B cell (primary cell): ENCODE measurements at regions not wholly inside any gene's neighbourhood (a gene's known extent, or its start where the extent isn't known, plus 50 kb on each side); places are given as distances from the start of the nearest gene placed in this dataset.

Source experiments
- ATAC-seq: fragments of 200-7000 bp; cut with Tn5 transposase; one replicate; pipeline ENCODE4 v1.10.0; 2021; ENCODE audit warnings: low read depth, mild to moderate bottlenecking, moderate number of reproducible peaks, moderate library complexity
- CTCF ChIA-PET: fragments of 350-600 bp; sonication (Branson Sonifier 250); formaldehyde crosslinking; loops from one replicate; lab custom pipeline; 2021; ENCODE audit warnings: antibody characterized with exemption, inconsistent platforms; lab: Charles Lee
- POLR2A ChIA-PET: fragments of 350-600 bp; sonication (Branson Sonifier 250); formaldehyde crosslinking; loops from one replicate; lab custom pipeline; 2021; ENCODE audit warnings: antibody characterized with exemption; lab: Charles Lee
- DNase-seq: peaks from one replicate; pipeline ENCODE4 v3.0.0; 2013
- H2AFZ ChIP-seq: 2 replicates; pipeline ENCODE4 v1.6.1; 2012; ENCODE audit warnings: mild to moderate bottlenecking, low read depth, low read length; ENCODE audit not compliant: insufficient read depth, poor library complexity, severe bottlenecking
- H3K27ac ChIP-seq, 2 donors: 1 replicate in 1 of 2; 2 replicates in 1 of 2; pipeline ENCODE4 v1.5.1; 2012 to 2013; ENCODE audit warnings: low read length in 2 of 2, mild to moderate bottlenecking in 2 of 2, moderate library complexity in 1 of 2
- H3K27me3 ChIP-seq, 4 experiments: fragments of 200-600 bp in 1 of 4; sonication (generic) in 1 of 4; replicated peaks in 1 of 4; 1 replicate in 2 of 4; 2 replicates in 2 of 4; pipeline versions ENCODE4 v1.6.1 to v1.7.0; 2013 to 2016; ENCODE audit warnings: low read length in 3 of 4, mild to moderate bottlenecking in 2 of 4, mixed read lengths in 1 of 4, moderate library complexity in 1 of 4; ENCODE audit not compliant: insufficient read depth in 4 of 4, control insufficient read depth in 3 of 4; ENCODE audit errors: control extremely low read depth in 1 of 4
- H3K36me3 ChIP-seq, 2 experiments: replicated peaks in 1 of 2; 1 replicate in 1 of 2; 2 replicates in 1 of 2; pipeline versions ENCODE4 v1.6.1 to v1.7.1; 2013; ENCODE audit warnings: low read length in 1 of 2; ENCODE audit not compliant: insufficient read depth in 2 of 2, control insufficient read depth in 1 of 2; ENCODE audit errors: control extremely low read depth in 1 of 2, extremely low read depth in 1 of 2
- H3K4me1 ChIP-seq, 2 donors: fragments of 200-600 bp in 1 of 2; sonication (generic) in 1 of 2; 1 replicate in 1 of 2; 2 replicates in 1 of 2; pipeline versions ENCODE4 v1.5.1 to v1.6.1; 2013 to 2017; ENCODE audit warnings: low read length in 2 of 2; ENCODE audit not compliant: control insufficient read depth in 2 of 2, insufficient read depth in 2 of 2
- H3K4me2 ChIP-seq: replicated peaks from 2 replicates; pipeline ENCODE3; 2012; ENCODE audit warnings: mild to moderate bottlenecking, low read depth, low read length; ENCODE audit not compliant: poor library complexity, severe bottlenecking
- H3K4me3 ChIP-seq, 5 experiments: fragments of 200-600 bp in 1 of 5; sonication (generic) in 1 of 5; 1 replicate in 3 of 5; 2 replicates in 2 of 5; pipeline versions ENCODE4 v1.5.1 to v1.7.0; 2011 to 2016; ENCODE audit warnings: low read length in 4 of 5, mild to moderate bottlenecking in 4 of 5, low read depth in 2 of 5, control low read depth in 1 of 5, moderate library complexity in 1 of 5; ENCODE audit not compliant: insufficient read depth in 1 of 5; ENCODE audit errors: control extremely low read depth in 1 of 5, extremely low read depth in 1 of 5
- H3K79me2 ChIP-seq: fragments of 200-600 bp; sonication (generic); one replicate; pipeline ENCODE4 v1.6.0; 2016; ENCODE audit warnings: low read length; ENCODE audit not compliant: control insufficient read depth, insufficient read depth
- H3K9ac ChIP-seq: fragments of 200-600 bp; sonication (generic); 2 replicates; pipeline ENCODE4 v1.6.1; 2017; ENCODE audit warnings: mild to moderate bottlenecking, low read length, moderate library complexity
- H3K9me3 ChIP-seq, 3 donors: one replicate each; pipeline versions ENCODE4 v1.6.1 to v1.7.1; 2013; ENCODE audit warnings: low read length in 2 of 3; ENCODE audit not compliant: control insufficient read depth in 2 of 3, insufficient read depth in 1 of 3; ENCODE audit errors: control extremely low read depth in 1 of 3
- H4K20me1 ChIP-seq: 2 replicates; pipeline ENCODE4 v1.6.0; 2012; ENCODE audit warnings: mild to moderate bottlenecking, low read length; ENCODE audit not compliant: insufficient read depth, control insufficient read depth, poor library complexity, severe bottlenecking
- H3K27ac Mint-ChIP-seq: one replicate; pipeline ENCODE4 v1.8.0; 2021; ENCODE audit warnings: mixed read lengths
- H3K27me3 Mint-ChIP-seq: one replicate; pipeline ENCODE4 v1.8.0; 2021; ENCODE audit warnings: mixed read lengths
- H3K4me1 Mint-ChIP-seq: one replicate; pipeline ENCODE4 v1.8.0; 2021; ENCODE audit warnings: mixed read lengths
- H3K4me3 Mint-ChIP-seq: one replicate; pipeline ENCODE4 v1.8.0; 2021; ENCODE audit warnings: mixed read lengths
- H3K9me3 Mint-ChIP-seq: one replicate; pipeline ENCODE4 v1.8.0; 2022; ENCODE audit warnings: mixed read lengths; ENCODE audit not compliant: insufficient read depth
- EZH2 ChIP-seq: IDR thresholded peaks from 2 replicates; pipeline ENCODE4 v1.6.1; 2012; ENCODE audit warnings: borderline replicate concordance, low read depth, mild to moderate bottlenecking, moderate library complexity, low read length; ENCODE audit not compliant: insufficient read depth, poor library complexity, severe bottlenecking
- WGBS: methylation state at CpG from one replicate; pipeline ENCODE4 v1.1.5; 2013; ENCODE audit warnings: missing lambda C conversion rate; ENCODE audit not compliant: insufficient coverage; 5-methylcytosine and 5-hydroxymethylcytosine counted together
- intact Hi-C: fragments of 100-400 bp; cut with micrococcal nuclease; formaldehyde crosslinking; loops from one replicate; pipeline ENCODE4 v1.10.0; 2022
- TF ChIP-seq, protein P1 (sequence below): fragments of 200-600 bp; IDR thresholded peaks from one replicate; pipeline ENCODE4 v1.8.0; 2022; ENCODE audit warnings: antibody characterized with exemption, mild to moderate bottlenecking

- no peak overlapping the region for H2AFZ ChIP-seq
- no peaks in the 10 kb centered on the region for H3K79me2 ChIP-seq
- Mint-ChIP-seq H3K9me3 (no peaks in the 10 kb centered on the region), H3K27me3 (peaks cover 9% of the 10 kb centered on the region), H3K4me1 (peaks cover 6% of the 10 kb centered on the region), H3K27ac (no peak overlapping the region), H3K4me3 (no peak overlapping the region)
- no peak overlapping the region for H3K9ac ChIP-seq
- 100% methylated on average over 1 of the region's 3 CpGs for WGBS
- DNase-seq: no peak
- no peak for ATAC-seq
- no peak overlapping the region for H3K27ac ChIP-seq
- ChIA-PET POLR2A (no interaction called here), CTCF (no interaction called here)
- intact Hi-C loops: no loop called here
- H3K36me3 ChIP-seq: no peaks in the 10 kb centered on the region
- no peak overlapping the region for H3K4me2 ChIP-seq
- no peak overlapping the region for H3K4me3 ChIP-seq
- peaks cover 7 to 8% of the 10 kb centered on the region in 2 donors for H3K4me1 ChIP-seq
- TF ChIP-seq, protein P1, sequence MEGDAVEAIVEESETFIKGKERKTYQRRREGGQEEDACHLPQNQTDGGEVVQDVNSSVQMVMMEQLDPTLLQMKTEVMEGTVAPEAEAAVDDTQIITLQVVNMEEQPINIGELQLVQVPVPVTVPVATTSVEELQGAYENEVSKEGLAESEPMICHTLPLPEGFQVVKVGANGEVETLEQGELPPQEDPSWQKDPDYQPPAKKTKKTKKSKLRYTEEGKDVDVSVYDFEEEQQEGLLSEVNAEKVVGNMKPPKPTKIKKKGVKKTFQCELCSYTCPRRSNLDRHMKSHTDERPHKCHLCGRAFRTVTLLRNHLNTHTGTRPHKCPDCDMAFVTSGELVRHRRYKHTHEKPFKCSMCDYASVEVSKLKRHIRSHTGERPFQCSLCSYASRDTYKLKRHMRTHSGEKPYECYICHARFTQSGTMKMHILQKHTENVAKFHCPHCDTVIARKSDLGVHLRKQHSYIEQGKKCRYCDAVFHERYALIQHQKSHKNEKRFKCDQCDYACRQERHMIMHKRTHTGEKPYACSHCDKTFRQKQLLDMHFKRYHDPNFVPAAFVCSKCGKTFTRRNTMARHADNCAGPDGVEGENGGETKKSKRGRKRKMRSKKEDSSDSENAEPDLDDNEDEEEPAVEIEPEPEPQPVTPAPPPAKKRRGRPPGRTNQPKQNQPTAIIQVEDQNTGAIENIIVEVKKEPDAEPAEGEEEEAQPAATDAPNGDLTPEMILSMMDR: no peak
- TF ChIP-seq EZH2: no peak
- H3K9me3 ChIP-seq: no peaks in the 10 kb centered on the region
- no peaks in the 10 kb centered on the region for H4K20me1 ChIP-seq
- peaks cover 0 to 6% (median 0%) of the 10 kb centered on the region in 4 experiments for H3K27me3 ChIP-seq
These were observed 307.5 kb downstream of the EDEM1 start for GRCh38 chr3:5494905-5495519.

DNA sequence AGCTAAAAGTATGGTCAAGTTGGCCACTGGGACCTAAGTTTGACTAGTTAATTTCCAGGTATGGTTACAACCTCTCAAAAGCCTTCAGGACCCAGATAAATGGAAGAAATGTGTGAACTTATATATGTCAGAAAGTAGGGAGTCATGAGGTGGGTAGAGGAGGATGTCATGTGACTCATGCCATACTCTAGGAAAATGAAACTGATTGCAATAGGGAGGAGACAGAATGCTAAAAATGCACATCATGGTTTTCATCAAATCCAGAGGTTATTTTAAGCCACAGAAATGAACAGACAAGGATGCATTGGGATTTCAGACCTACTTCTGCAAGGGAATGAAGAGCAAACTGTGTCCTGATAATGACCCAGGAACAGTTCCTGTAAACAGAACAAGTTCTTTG, 310.0 kb downstream of the EDEM1 start:
- H4K20me1 ChIP-seq: no peaks in the 10 kb centered on the region
- Mint-ChIP-seq H3K4me1 (peaks cover 6% of the 10 kb centered on the region), H3K27ac (no peak overlapping the region), H3K9me3 (no peaks in the 10 kb centered on the region), H3K27me3 (peaks cover 4% of the 10 kb centered on the region), H3K4me3 (no peak overlapping the region)
- no peaks in the 10 kb centered on the region for H3K79me2 ChIP-seq
- intact Hi-C loops: no loop called here
- no peak overlapping the region for H3K4me3 ChIP-seq
- no peak overlapping the region for H3K9ac ChIP-seq
- TF ChIP-seq, protein P1: no peak
- TF ChIP-seq EZH2: no peak
- no peak for DNase-seq
- H3K27ac ChIP-seq: no peak overlapping the region
- H2AFZ ChIP-seq: no peak overlapping the region
- H3K36me3 ChIP-seq: no peaks in the 10 kb centered on the region
- ATAC-seq: no peak
- CTCF ChIA-PET: no interaction called here
- H3K4me1 ChIP-seq: peaks cover 7 to 8% of the 10 kb centered on the region in 2 donors
- H3K27me3 ChIP-seq: peaks cover 0 to 3% (median 0%) of the 10 kb centered on the region in 4 experiments
- POLR2A ChIA-PET: no interaction called here
- H3K4me2 ChIP-seq: no peak overlapping the region
- no peaks in the 10 kb centered on the region for H3K9me3 ChIP-seq
